ENCODE measurements at regions not wholly inside any gene's neighbourhood (a gene's known extent, or its start where the extent isn't known, plus 50 kb on each side); places are given as distances from the start of the nearest gene placed in this dataset.

DNA sequence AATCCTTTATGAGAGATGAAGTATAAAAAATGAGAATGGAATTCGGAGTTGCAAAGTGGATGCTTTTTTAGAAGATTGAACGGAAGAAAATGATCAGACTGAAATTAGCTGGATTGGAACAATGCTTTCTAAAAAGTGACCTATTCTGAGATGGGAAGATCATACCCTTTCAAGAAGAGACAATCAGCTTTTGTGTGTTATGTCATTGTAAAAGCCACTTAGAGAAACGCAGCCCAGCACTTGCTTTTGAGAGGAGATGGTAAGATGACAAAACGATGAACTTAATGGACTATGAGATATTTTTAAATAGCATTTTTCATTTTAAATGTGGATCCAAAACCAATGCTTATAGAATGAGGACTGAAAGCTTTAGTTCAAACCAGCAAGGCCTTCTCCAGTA is 871.4 kb upstream of the KLHL29 start:
- no peak overlapping the region for H3K4me3 ChIP-seq (ENCODE audit: low read length)
- no peaks in the 10 kb centered on the region for H3K27me3 ChIP-seq (ENCODE audit: control insufficient read depth, insufficient read depth, low read length)
- no peak overlapping the region for H3K27ac ChIP-seq (ENCODE audit: low read length)
- H3K9me3 ChIP-seq (ENCODE audit: control insufficient read depth, insufficient read depth, low read length), result no peaks in the 10 kb centered on the region
- no peaks in the 10 kb centered on the region for H3K4me1 ChIP-seq (ENCODE audit: control insufficient read depth, insufficient read depth, low read length)
- H3K36me3 ChIP-seq (ENCODE audit: control insufficient read depth, insufficient read depth, low read length), result no peaks in the 10 kb centered on the region
- DNase-seq (ENCODE audit: low read depth, low spot score), result no peak
- 100% methylated on average over 2 of the region's 4 CpGs for WGBS (ENCODE audit: insufficient coverage, insufficient read length)

- H3K4me3 ChIP-seq (ENCODE audit: low read length), result no peak overlapping the region
- H3K27ac ChIP-seq (ENCODE audit: low read length), result no peak overlapping the region
- H3K36me3 ChIP-seq (ENCODE audit: control insufficient read depth, insufficient read depth, low read length), result no peaks in the 10 kb centered on the region
- no peaks in the 10 kb centered on the region for H3K4me1 ChIP-seq (ENCODE audit: control insufficient read depth, insufficient read depth, low read length)
- no peaks in the 10 kb centered on the region for H3K9me3 ChIP-seq (ENCODE audit: control insufficient read depth, insufficient read depth, low read length)
- no peak for DNase-seq (ENCODE audit: low read depth, low spot score)
- no peaks in the 10 kb centered on the region for H3K27me3 ChIP-seq (ENCODE audit: control insufficient read depth, insufficient read depth, low read length)
- no CpG with 5 or more reads among the region's 1 CpG for WGBS (ENCODE audit: insufficient coverage, insufficient read length)
These were observed 867.8 kb upstream of the KLHL29 start for GRCh38 chr2:22517141-22517540.

- Histone ChIP-seq H3K9me3 (ENCODE audit: control insufficient read depth, insufficient read depth, low read length) (no peaks in the 10 kb centered on the region), H3K4me3 (ENCODE audit: low read length) (no peak overlapping the region), H3K27me3 (ENCODE audit: control insufficient read depth, insufficient read depth, low read length) (no peaks in the 10 kb centered on the region), H3K36me3 (ENCODE audit: control insufficient read depth, insufficient read depth, low read length) (no peaks in the 10 kb centered on the region), H3K4me1 (ENCODE audit: control insufficient read depth, insufficient read depth, low read length) (no peaks in the 10 kb centered on the region), H3K27ac (ENCODE audit: low read length) (no peak overlapping the region)
- no peak for DNase-seq (ENCODE audit: low read depth, low spot score)
These were observed 866.3 kb upstream of the KLHL29 start for GRCh38 chr2:22518641-22519040.

- no peak for DNase-seq (ENCODE audit: low read depth, low spot score)
- no peaks in the 10 kb centered on the region for H3K36me3 ChIP-seq (ENCODE audit: control insufficient read depth, insufficient read depth, low read length)
- no peak overlapping the region for H3K4me3 ChIP-seq (ENCODE audit: low read length)
- no peaks in the 10 kb centered on the region for H3K9me3 ChIP-seq (ENCODE audit: control insufficient read depth, insufficient read depth, low read length)
- H3K27ac ChIP-seq (ENCODE audit: low read length), result no peak overlapping the region
- no peaks in the 10 kb centered on the region for H3K27me3 ChIP-seq (ENCODE audit: control insufficient read depth, insufficient read depth, low read length)
- H3K4me1 ChIP-seq (ENCODE audit: control insufficient read depth, insufficient read depth, low read length), result no peaks in the 10 kb centered on the region
- no CpG with 5 or more reads among the region's 8 CpGs for WGBS (ENCODE audit: insufficient coverage, insufficient read length)
These were observed 864.4 kb upstream of the KLHL29 start for GRCh38 chr2:22520369-22521288.

- H3K4me3 ChIP-seq (ENCODE audit: low read length), result no peak overlapping the region
- no peaks in the 10 kb centered on the region for H3K36me3 ChIP-seq (ENCODE audit: control insufficient read depth, insufficient read depth, low read length)
- no peak for DNase-seq (ENCODE audit: low read depth, low spot score)
- no peak overlapping the region for H3K27ac ChIP-seq (ENCODE audit: low read length)
- H3K4me1 ChIP-seq (ENCODE audit: control insufficient read depth, insufficient read depth, low read length), result no peaks in the 10 kb centered on the region
- no peaks in the 10 kb centered on the region for H3K9me3 ChIP-seq (ENCODE audit: control insufficient read depth, insufficient read depth, low read length)
- H3K27me3 ChIP-seq (ENCODE audit: control insufficient read depth, insufficient read depth, low read length), result no peaks in the 10 kb centered on the region
These were observed 863.4 kb upstream of the KLHL29 start for GRCh38 chr2:22521620-22522019.

DNA sequence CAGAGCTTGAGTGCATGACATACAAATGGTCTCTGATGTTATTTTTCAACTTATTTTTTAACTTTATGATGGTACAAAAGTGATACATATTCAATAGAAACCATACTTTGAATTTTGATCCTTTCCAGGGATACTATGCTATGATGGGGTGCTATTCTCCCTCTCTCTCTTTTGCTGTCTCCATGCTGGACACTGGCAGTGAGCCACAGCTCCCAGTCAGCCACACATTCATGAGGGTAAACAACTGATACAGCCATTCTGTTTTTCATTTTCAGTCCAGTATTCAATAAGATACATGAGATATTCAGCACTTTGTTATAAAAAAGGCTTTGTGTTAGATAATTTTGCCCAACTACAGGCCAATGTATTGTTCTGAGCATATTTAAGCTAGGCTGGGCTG is 859.3 kb upstream of the KLHL29 start:
- DNase-seq (ENCODE audit: low read depth, low spot score), result no peak
- no peaks in the 10 kb centered on the region for H3K36me3 ChIP-seq (ENCODE audit: control insufficient read depth, insufficient read depth, low read length)

GRCh38 chr2:22530131-22530530 is 854.8 kb upstream of the KLHL29 start:
- WGBS (ENCODE audit: insufficient coverage, insufficient read length), result no CpG with 5 or more reads among the region's 4 CpGs
- no peaks in the 10 kb centered on the region for H3K4me1 ChIP-seq (ENCODE audit: control insufficient read depth, insufficient read depth, low read length)
- no peak overlapping the region for H3K27ac ChIP-seq (ENCODE audit: low read length)
- no peak overlapping the region for H3K4me3 ChIP-seq (ENCODE audit: low read length)
- no peaks in the 10 kb centered on the region for H3K36me3 ChIP-seq (ENCODE audit: control insufficient read depth, insufficient read depth, low read length)
- DNase-seq (ENCODE audit: low read depth, low spot score), result no peak
- no peaks in the 10 kb centered on the region for H3K27me3 ChIP-seq (ENCODE audit: control insufficient read depth, insufficient read depth, low read length)
- no peaks in the 10 kb centered on the region for H3K9me3 ChIP-seq (ENCODE audit: control insufficient read depth, insufficient read depth, low read length)

More for the DNA sequence above, 859.3 kb upstream of the KLHL29 start:
- H3K4me1 ChIP-seq (ENCODE audit: control insufficient read depth, insufficient read depth, low read length), result no peaks in the 10 kb centered on the region
- H3K27ac ChIP-seq (ENCODE audit: low read length), result no peak overlapping the region
- H3K9me3 ChIP-seq (ENCODE audit: control insufficient read depth, insufficient read depth, low read length), result no peaks in the 10 kb centered on the region
- H3K27me3 ChIP-seq (ENCODE audit: control insufficient read depth, insufficient read depth, low read length), result no peaks in the 10 kb centered on the region
- no peak overlapping the region for H3K4me3 ChIP-seq (ENCODE audit: low read length)

GRCh38 chr2:22536133-22536532 is 848.8 kb upstream of the KLHL29 start:
- H3K27me3 ChIP-seq (ENCODE audit: control insufficient read depth, insufficient read depth, low read length), result no peaks in the 10 kb centered on the region
- no peak overlapping the region for H3K27ac ChIP-seq (ENCODE audit: low read length)
- no peak for DNase-seq (ENCODE audit: low read depth, low spot score)
- H3K36me3 ChIP-seq (ENCODE audit: control insufficient read depth, insufficient read depth, low read length), result no peaks in the 10 kb centered on the region
- no CpG with 5 or more reads among the region's 2 CpGs for WGBS (ENCODE audit: insufficient coverage, insufficient read length)
- no peak overlapping the region for H3K4me3 ChIP-seq (ENCODE audit: low read length)
- H3K9me3 ChIP-seq (ENCODE audit: control insufficient read depth, insufficient read depth, low read length), result no peaks in the 10 kb centered on the region
- no peaks in the 10 kb centered on the region for H3K4me1 ChIP-seq (ENCODE audit: control insufficient read depth, insufficient read depth, low read length)

GRCh38 chr2:22554453-22554852 is 830.5 kb upstream of the KLHL29 start:
- Histone ChIP-seq H3K4me3 (ENCODE audit: low read length) (no peak overlapping the region), H3K9me3 (ENCODE audit: control insufficient read depth, insufficient read depth, low read length) (no peaks in the 10 kb centered on the region), H3K27me3 (ENCODE audit: control insufficient read depth, insufficient read depth, low read length) (no peaks in the 10 kb centered on the region), H3K36me3 (ENCODE audit: control insufficient read depth, insufficient read depth, low read length) (no peaks in the 10 kb centered on the region), H3K4me1 (ENCODE audit: control insufficient read depth, insufficient read depth, low read length) (no peaks in the 10 kb centered on the region), H3K27ac (ENCODE audit: low read length) (no peak overlapping the region)
- WGBS (ENCODE audit: insufficient coverage, insufficient read length), result 100% methylated on average over 1 of the region's 1 CpG
- DNase-seq (ENCODE audit: low read depth, low spot score), result no peak

- Histone ChIP-seq H3K27me3 (ENCODE audit: control insufficient read depth, insufficient read depth, low read length) (no peaks in the 10 kb centered on the region), H3K27ac (ENCODE audit: low read length) (no peak overlapping the region), H3K4me3 (ENCODE audit: low read length) (no peak overlapping the region), H3K36me3 (ENCODE audit: control insufficient read depth, insufficient read depth, low read length) (no peaks in the 10 kb centered on the region), H3K9me3 (ENCODE audit: control insufficient read depth, insufficient read depth, low read length) (no peaks in the 10 kb centered on the region), H3K4me1 (ENCODE audit: control insufficient read depth, insufficient read depth, low read length) (no peaks in the 10 kb centered on the region)
- WGBS (ENCODE audit: insufficient coverage, insufficient read length), result no CpG with 5 or more reads among the region's 2 CpGs
- no peak for DNase-seq (ENCODE audit: low read depth, low spot score)
These were observed 827.6 kb upstream of the KLHL29 start for GRCh38 chr2:22557406-22557805.

- no peak overlapping the region for H3K4me3 ChIP-seq (ENCODE audit: low read length)
- no peaks in the 10 kb centered on the region for H3K36me3 ChIP-seq (ENCODE audit: control insufficient read depth, insufficient read depth, low read length)
- H3K27ac ChIP-seq (ENCODE audit: low read length), result no peak overlapping the region
- no peak for DNase-seq (ENCODE audit: low read depth, low spot score)
- no CpG with 5 or more reads among the region's 5 CpGs for WGBS (ENCODE audit: insufficient coverage, insufficient read length)
- H3K4me1 ChIP-seq (ENCODE audit: control insufficient read depth, insufficient read depth, low read length), result no peaks in the 10 kb centered on the region
- H3K9me3 ChIP-seq (ENCODE audit: control insufficient read depth, insufficient read depth, low read length), result no peaks in the 10 kb centered on the region
- H3K27me3 ChIP-seq (ENCODE audit: control insufficient read depth, insufficient read depth, low read length), result no peaks in the 10 kb centered on the region
These were observed 825.0 kb upstream of the KLHL29 start for GRCh38 chr2:22560021-22560420.

Data from iPS DF 6.9 (cell line).